ENCODE measurements at regions not wholly inside any gene's neighbourhood (a gene's known extent, or its start where the extent isn't known, plus 50 kb on each side); places are given as distances from the start of the nearest gene placed in this dataset.

DNA sequence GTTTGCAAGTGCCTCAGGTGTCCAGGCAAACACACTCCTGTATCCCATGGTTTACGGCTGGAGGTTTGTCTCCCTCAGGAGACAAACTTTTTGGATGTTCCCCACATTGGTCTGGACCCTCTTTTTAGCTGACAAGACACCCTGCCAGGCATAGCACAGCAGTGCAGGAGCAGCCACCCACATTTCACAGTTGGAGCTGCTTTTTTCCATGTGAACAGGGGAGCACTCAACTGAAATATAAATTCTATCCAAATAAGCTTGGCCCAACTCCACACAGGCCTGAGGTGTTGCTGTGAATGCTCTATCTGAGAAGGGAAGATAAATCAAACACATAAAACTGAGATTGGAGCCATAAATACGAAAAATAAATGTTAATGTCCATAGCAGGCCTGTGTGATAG lies 501.3 kb upstream of the IL12A start (continued):
- no peak for TF ChIP-seq CREBBP (IDR thresholded peaks at IDR 0.05; ENCODE audit: low read depth, low read length)
- TF ChIP-seq PHF8 (IDR thresholded peaks at IDR 0.05; ENCODE audit: borderline replicate concordance, low read length): no peak
- no peak for TF ChIP-seq PURB (CRISPR knock-in tag; IDR thresholded peaks at IDR 0.05; ENCODE audit: low read depth)
- TF ChIP-seq HCFC1 (IDR thresholded peaks at IDR 0.05; ENCODE audit: low read depth, low read length): no peak
- TF ChIP-seq SREBF1 (IDR thresholded peaks at IDR 0.05; ENCODE audit: borderline replicate concordance, low read depth, low read length): no peak
- TF ChIP-seq, protein P1, sequence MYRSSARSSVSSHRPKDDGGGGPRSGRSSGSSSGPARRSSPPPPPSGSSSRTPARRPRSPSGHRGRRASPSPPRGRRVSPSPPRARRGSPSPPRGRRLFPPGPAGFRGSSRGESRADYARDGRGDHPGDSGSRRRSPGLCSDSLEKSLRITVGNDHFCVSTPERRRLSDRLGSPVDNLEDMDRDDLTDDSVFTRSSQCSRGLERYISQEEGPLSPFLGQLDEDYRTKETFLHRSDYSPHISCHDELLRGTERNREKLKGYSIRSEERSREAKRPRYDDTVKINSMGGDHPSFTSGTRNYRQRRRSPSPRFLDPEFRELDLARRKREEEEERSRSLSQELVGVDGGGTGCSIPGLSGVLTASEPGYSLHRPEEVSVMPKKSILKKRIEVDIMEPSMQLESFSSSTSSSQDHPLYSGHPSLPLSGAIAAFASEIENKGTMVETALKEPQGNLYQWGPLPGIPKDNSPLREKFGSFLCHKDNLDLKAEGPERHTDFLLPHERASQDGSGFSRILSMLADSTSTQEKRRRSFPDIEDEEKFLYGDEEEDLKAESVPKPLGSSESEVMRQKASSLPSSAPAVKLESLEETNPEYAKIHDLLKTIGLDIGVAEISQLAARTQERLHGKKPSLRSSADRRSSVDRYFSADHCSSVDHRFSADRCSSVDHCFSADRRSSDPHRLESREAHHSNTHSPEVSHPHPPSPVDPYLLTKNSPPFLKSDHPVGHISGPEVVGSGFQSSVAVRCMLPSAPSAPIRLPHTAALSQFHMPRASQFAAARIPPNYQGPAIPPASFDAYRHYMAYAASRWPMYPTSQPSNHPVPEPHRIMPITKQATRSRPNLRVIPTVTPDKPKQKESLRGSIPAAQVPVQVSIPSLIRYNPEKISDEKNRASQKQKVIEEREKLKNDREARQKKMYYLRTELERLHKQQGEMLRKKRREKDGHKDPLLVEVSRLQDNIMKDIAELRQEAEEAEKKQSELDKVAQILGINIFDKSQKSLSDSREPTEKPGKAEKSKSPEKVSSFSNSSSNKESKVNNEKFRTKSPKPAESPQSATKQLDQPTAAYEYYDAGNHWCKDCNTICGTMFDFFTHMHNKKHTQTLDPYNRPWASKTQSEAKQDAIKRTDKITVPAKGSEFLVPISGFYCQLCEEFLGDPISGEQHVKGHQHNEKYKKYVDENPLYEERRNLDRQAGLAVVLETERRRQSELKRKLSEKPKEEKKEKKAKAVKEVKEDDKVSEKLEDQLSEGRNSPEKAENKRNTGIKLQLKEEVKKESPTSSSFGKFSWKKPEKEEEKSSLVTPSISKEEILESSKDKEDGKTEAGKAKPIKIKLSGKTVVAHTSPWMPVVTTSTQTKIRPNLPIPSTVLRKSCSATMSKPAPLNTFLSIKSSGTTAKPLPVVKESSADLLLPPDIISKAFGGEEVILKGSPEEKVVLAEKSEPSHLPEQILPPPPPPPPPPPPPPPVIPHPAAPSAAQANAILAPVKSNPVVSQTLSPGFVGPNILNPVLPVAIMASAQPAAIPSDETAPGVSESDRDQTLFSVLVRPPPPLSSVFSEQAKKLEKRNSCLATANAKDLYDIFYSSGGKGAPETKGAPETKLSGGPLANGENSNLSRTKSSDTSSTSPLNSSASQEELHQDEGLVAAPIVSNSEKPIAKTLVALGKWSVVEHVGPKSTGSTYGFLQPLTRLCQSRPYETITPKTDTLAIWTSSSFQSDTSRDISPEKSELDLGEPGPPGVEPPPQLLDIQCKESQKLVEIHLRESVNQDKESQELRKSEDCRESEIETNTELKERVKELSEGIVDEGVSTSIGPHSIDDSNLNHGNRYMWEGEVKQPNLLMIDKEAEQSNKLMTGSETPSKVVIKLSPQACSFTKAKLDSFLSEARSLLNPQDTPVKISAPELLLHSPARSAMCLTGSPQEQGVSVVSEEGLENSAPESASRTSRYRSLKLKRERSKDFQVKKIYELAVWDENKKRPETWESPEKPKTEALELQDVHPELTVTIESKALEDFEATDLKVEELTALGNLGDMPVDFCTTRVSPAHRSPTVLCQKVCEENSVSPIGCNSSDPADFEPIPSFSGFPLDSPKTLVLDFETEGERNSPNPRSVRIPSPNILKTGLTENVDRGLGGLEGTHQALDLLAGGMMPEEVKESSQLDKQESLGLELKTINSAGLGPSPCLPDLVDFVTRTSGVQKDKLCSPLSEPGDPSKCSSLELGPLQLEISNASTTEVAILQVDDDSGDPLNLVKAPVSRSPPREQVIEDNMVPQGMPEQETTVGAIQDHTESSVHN (IDR thresholded peaks at IDR 0.05; ENCODE audit: borderline replicate concordance in 1 of 2, low read depth in 1 of 2): no peak
- no peak for TF ChIP-seq RBM22 (IDR thresholded peaks at IDR 0.05; ENCODE audit: low read depth, low read length, poor library complexity, severe bottlenecking)
